ENCODE measurements at regions not wholly inside any gene's neighbourhood (a gene's known extent, or its start where the extent isn't known, plus 50 kb on each side); places are given as distances from the start of the nearest gene placed in this dataset.

- no peaks in the 10 kb centered on the region for H3K9me2 ChIP-seq (ENCODE audit: insufficient read depth, low read length)
- peak overlapping the region; percentile 24 for H3K27ac ChIP-seq (ENCODE audit: low read length)
- no peaks in the 10 kb centered on the region for H3K27me3 ChIP-seq (ENCODE audit: insufficient read depth, low read depth, low read length)
- H3K36me3 ChIP-seq (ENCODE audit: insufficient read depth, low read length), result no peaks in the 10 kb centered on the region
- TF ChIP-seq EP300 (conservative IDR thresholded peaks at IDR 0.05; ENCODE audit: poor library complexity, severe bottlenecking) (no peak), POLR2AphosphoS5 (IDR thresholded peaks at IDR 0.05) (peak; percentile 18)
- no peaks in the 10 kb centered on the region for H3K9me3 ChIP-seq (ENCODE audit: low read length)
- no peak overlapping the region for H3K4me3 ChIP-seq (ENCODE audit: low read length)
- H2AFZ ChIP-seq (ENCODE audit: low read depth, low read length), result peak overlapping the region; percentile 5
- H3K9ac ChIP-seq (ENCODE audit: low read length), result no peak overlapping the region
- no peak overlapping the region for H3K4me2 ChIP-seq (ENCODE audit: low read length)
- H3K79me2 ChIP-seq (replicated peaks; ENCODE audit: insufficient read depth, low read length), result no peaks in the 10 kb centered on the region
- H3F3A ChIP-seq (ENCODE audit: insufficient read depth, low read length, poor library complexity, severe bottlenecking), result no peaks in the 10 kb centered on the region
- no peaks in the 10 kb centered on the region for H4K20me1 ChIP-seq (ENCODE audit: insufficient read depth)
These were observed 254.7 kb downstream of the STK31 start for GRCh38 chr7:23964715-23965114.

- Histone ChIP-seq H3F3A (ENCODE audit: insufficient read depth, low read length, poor library complexity, severe bottlenecking) (no peaks in the 10 kb centered on the region), H3K36me3 (ENCODE audit: insufficient read depth, low read length) (no peaks in the 10 kb centered on the region), H4K20me1 (ENCODE audit: insufficient read depth) (no peaks in the 10 kb centered on the region), H3K27ac (ENCODE audit: low read length) (no peak overlapping the region), H3K79me2 (replicated peaks; ENCODE audit: insufficient read depth, low read length) (no peaks in the 10 kb centered on the region), H3K9me2 (ENCODE audit: insufficient read depth, low read length) (no peaks in the 10 kb centered on the region), H2AFZ (ENCODE audit: low read depth, low read length) (no peak overlapping the region), H3K27me3 (ENCODE audit: insufficient read depth, low read depth, low read length) (no peaks in the 10 kb centered on the region), H3K4me3 (ENCODE audit: low read length) (no peak overlapping the region), H3K4me2 (ENCODE audit: low read length) (no peak overlapping the region), H3K9me3 (ENCODE audit: low read length) (no peaks in the 10 kb centered on the region), H3K9ac (ENCODE audit: low read length) (no peak overlapping the region)
- TF ChIP-seq MXI1 (conservative IDR thresholded peaks at IDR 0.05; ENCODE audit: poor library complexity, severe bottlenecking) (no peak), RAD21 (conservative IDR thresholded peaks at IDR 0.05) (no peak), TAF1 (IDR thresholded peaks at IDR 0.05; ENCODE audit: low read depth) (no peak), POLR2AphosphoS5 (IDR thresholded peaks at IDR 0.05) (no peak), SMC3 (conservative IDR thresholded peaks at IDR 0.05; ENCODE audit: poor library complexity) (no peak), EZH2 (IDR thresholded peaks at IDR 0.05; ENCODE audit: borderline replicate concordance, insufficient read depth, low read length, poor library complexity, severe bottlenecking) (no peak), REST (IDR thresholded peaks at IDR 0.05; ENCODE audit: borderline replicate concordance) (no peak), EP300 (conservative IDR thresholded peaks at IDR 0.05; ENCODE audit: poor library complexity, severe bottlenecking) (no peak)
- TF ChIP-seq, protein P1, sequence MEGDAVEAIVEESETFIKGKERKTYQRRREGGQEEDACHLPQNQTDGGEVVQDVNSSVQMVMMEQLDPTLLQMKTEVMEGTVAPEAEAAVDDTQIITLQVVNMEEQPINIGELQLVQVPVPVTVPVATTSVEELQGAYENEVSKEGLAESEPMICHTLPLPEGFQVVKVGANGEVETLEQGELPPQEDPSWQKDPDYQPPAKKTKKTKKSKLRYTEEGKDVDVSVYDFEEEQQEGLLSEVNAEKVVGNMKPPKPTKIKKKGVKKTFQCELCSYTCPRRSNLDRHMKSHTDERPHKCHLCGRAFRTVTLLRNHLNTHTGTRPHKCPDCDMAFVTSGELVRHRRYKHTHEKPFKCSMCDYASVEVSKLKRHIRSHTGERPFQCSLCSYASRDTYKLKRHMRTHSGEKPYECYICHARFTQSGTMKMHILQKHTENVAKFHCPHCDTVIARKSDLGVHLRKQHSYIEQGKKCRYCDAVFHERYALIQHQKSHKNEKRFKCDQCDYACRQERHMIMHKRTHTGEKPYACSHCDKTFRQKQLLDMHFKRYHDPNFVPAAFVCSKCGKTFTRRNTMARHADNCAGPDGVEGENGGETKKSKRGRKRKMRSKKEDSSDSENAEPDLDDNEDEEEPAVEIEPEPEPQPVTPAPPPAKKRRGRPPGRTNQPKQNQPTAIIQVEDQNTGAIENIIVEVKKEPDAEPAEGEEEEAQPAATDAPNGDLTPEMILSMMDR (IDR thresholded peaks at IDR 0.05; ENCODE audit: poor library complexity, severe bottlenecking), result no peak
These were observed 255.3 kb downstream of the STK31 start for GRCh38 chr7:23965296-23965695.

- H3K36me3 ChIP-seq (ENCODE audit: insufficient read depth, low read length), result no peaks in the 10 kb centered on the region
- no peak for TF ChIP-seq TAF1 (IDR thresholded peaks at IDR 0.05; ENCODE audit: low read depth)
- no peaks in the 10 kb centered on the region for H3K79me2 ChIP-seq (replicated peaks; ENCODE audit: insufficient read depth, low read length)
- no peak overlapping the region for H3K27ac ChIP-seq (ENCODE audit: low read length)
- no peaks in the 10 kb centered on the region for H3K27me3 ChIP-seq (ENCODE audit: insufficient read depth, low read depth, low read length)
- H3K4me3 ChIP-seq (ENCODE audit: low read length), result no peak overlapping the region
- H3K9me2 ChIP-seq (ENCODE audit: insufficient read depth, low read length), result no peaks in the 10 kb centered on the region
- H3F3A ChIP-seq (ENCODE audit: insufficient read depth, low read length, poor library complexity, severe bottlenecking), result no peaks in the 10 kb centered on the region
- H2AFZ ChIP-seq (ENCODE audit: low read depth, low read length), result no peak overlapping the region
- H4K20me1 ChIP-seq (ENCODE audit: insufficient read depth), result no peaks in the 10 kb centered on the region
- no peak overlapping the region for H3K9ac ChIP-seq (ENCODE audit: low read length)
- H3K9me3 ChIP-seq (ENCODE audit: low read length), result no peaks in the 10 kb centered on the region
- no peak overlapping the region for H3K4me2 ChIP-seq (ENCODE audit: low read length)
These were observed 256.9 kb downstream of the STK31 start for GRCh38 chr7:23966941-23967340.
